NCI-H2227 (cell line): ENCODE measurements at regions not wholly inside any gene's neighbourhood (a gene's known extent, or its start where the extent isn't known, plus 50 kb on each side); places are given as distances from the start of the nearest gene placed in this dataset.

Experiments
- DNase-seq: peaks from one replicate; lab custom pipeline; 2025; ENCODE audit not compliant: unreplicated experiment; lab: John Stamatoyannopoulos, UW

DNA sequence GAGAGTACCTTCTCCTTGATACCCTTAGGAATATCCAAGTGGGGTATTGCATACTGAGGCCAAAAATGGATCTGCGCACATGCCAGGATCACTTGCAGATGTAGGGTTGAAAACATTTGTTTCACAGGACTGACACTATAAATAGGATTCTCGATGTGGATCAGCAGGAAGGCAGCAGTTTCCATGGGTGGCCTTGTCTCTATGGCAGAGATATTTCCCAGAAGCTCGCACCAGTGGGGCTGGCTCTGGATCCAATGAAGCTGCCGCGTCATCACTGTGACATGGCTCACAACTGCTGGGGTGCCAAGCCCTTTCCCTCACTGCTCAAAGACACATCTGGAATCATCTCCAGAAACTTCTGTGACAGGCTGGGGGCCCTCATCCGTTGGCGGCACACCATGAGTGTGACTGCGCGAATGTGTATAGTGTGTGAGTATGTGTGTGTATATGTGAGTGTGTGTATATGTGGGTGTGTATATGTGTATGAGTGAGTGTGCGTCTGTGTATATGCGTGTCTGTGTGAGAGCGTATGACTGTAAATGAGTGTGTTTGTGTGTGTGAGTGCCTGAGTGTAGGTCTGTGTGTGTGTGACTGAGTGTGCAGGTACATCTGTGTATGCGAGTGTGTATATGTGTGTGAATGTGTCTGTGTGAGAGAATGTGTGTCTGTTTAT, 182.5 kb downstream of the GAS1 start:
- DNase-seq = no peak

DNA sequence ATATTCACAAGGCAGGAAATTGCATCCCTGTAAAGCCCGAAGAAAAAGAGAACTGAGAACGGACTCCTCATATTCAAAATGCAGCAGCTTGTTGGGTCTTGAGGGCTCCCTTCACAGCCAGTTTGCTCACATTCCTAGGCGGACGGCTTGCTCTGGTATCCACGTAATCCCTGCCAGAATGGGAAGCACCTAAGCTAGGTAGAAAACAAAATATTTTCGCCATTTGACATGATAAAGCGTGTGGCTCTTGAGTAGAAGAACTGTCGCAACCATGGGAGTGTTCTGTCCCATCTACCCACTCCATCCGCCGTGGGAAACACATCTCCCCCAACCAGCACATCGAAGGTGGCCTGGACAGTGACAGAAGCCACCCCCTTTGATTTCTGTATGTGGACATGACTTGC, 183.1 kb downstream of the GAS1 start:
- DNase-seq = no peak

- no peak for DNase-seq
Observed at GRCh38 chr9:86763791-86764190, 183.5 kb downstream of the GAS1 start.

DNA sequence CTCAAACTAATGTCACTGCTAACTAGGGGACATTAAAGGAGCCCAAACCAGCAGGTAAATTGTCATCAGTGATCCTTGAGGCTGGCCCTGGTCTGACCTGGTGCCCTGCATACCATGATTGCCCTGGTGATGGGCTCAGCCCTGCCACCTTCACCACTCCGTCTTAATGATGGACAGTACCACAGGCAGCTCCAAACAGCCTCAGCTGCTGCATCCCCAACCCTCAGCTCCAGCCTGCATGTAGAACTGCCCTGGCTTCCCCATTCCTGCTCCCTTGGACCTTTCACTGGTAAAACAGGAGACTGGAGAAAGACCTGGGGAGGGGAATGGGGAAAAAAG, 190.0 kb downstream of the GAS1 start:
- DNase-seq = no peak

DNA sequence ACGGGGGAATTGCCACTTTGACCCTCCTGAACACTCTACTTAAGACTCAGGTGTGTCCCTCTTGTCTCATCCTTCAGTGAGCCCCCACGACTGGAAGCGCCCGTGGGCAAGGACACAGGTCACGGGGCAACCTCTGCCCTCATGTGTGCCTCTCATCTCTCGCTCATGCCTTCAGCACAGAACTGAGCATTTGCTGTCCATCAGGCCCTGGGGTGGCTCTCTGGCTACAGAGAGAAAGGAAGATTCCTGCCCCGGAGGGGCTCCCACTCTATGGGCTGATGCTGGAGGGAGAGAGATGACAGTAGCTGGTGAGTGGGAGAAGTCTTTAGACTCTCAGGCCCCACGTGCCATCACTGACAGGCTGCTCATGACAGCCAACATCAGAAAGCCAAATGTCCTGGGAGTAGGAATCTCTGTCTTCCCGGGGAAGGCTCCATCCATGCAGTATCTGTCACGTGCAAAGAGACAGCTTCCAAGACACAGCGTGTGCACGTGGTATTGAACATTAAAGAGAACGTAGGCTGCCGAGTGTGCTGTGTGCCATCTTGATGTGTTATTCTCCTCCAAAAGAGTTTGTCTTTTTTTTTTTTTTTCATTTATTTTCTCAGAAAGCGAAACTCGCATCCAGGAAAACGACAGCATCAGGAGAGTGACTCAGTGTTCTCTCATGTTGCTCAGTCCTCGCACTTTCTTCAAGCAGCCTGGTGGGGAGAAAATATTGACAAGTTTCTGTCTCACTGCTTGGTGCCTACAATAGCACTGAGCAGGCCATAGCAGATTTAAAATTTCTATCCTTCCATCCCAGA, 190.5 kb downstream of the GAS1 start:
- no peak for DNase-seq

DNA sequence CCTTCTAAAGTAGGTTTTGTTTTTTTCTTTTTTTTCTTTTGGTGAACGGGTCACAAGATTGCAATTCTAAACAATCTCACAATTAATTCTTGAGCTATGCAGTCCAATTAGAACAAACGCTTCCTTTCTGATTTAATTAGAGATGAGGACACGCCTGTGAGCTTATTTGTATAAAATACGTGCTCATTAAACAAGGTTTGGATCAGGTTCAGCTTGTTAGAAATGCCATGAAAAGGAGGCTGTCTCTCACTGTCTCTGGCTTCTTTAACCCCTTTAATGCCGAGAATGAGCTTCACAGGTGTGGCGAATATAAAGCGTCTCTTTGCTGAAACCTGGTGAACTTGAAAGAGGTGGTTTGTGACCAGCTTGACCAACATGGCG, 191.8 kb downstream of the GAS1 start:
- no peak for DNase-seq

GRCh38 chr9:86754581-86755560, 192.4 kb downstream of the GAS1 start:
- DNase-seq = no peak

DNA sequence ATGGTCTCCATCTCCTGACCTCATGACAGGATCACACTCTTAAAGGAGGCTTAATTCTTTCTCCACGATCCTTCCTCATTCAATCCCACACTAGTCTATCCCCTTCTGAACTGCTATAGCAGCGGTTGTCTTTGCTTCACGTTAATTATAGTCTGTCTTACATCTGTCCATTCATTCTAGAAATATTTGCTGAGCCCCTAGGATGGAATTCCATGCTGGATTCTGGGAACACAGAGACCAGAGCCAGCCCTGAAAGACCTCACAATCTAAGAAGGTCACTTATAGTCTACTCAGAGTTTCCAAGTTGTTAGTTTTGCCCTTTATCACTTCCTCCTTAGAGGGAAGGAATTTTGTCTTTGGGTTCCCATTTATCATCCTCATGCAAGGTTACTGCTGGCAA, 193.5 kb downstream of the GAS1 start:
- DNase-seq = no peak

- DNase-seq = no peak
Observed at GRCh38 chr9:86752733-86753132, 194.6 kb downstream of the GAS1 start.

DNA sequence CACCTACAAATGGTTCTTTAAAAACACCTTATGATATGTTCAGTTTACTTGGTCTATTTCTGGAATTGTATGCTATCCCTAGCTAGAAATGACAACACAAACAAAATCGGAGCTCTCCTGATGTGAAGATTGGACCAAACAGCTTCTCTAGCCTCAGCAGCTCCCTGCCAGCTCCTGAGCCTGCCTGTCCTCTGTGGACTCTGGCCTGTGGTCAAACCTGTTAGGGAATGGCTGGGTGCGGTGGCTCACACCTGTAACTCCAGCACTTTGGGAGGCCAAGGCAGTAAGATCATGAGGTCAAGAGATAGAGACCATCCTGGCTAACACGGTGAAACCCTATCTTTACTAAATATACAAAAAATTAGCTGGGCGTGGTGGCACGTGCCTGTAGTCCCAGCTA, 195.3 kb downstream of the GAS1 start:
- no peak for DNase-seq

DNA sequence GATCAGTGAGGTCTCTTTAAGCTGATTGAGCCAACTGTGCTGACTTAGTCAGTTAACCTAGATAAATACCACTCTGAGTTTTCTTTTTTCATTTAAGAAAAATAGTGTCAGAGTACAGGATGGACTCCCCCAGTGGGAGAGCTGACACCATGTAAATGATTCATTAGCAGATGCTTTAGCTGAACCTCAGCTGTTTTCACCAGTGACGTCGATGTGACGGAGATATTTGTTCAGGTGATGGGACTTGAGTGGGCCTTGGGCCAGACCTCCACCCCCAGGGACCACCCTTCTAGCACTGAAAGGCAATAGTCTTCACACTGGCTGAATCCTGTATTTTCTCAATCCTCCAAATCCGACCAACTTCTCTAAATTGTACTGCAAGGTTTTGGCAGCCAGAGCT, 196.1 kb downstream of the GAS1 start:
- no peak for DNase-seq

DNA sequence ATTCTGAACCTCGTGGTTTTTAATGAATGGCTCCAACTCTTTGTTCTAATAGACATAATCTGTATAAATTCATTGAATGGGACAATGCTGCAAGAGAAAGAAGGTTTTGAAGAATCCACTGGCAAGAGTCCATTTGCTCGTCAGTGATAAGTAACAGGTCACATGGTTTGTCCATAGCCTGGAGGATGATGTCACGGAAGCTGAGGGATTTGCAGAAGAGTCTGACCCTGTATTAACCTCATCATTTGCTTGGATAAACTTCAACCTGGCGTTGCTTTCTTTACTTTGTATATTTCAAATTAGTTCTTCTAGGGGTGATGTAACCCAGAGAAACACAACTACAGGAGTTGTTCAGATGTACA, 197.4 kb downstream of the GAS1 start:
- no peak for DNase-seq

DNA sequence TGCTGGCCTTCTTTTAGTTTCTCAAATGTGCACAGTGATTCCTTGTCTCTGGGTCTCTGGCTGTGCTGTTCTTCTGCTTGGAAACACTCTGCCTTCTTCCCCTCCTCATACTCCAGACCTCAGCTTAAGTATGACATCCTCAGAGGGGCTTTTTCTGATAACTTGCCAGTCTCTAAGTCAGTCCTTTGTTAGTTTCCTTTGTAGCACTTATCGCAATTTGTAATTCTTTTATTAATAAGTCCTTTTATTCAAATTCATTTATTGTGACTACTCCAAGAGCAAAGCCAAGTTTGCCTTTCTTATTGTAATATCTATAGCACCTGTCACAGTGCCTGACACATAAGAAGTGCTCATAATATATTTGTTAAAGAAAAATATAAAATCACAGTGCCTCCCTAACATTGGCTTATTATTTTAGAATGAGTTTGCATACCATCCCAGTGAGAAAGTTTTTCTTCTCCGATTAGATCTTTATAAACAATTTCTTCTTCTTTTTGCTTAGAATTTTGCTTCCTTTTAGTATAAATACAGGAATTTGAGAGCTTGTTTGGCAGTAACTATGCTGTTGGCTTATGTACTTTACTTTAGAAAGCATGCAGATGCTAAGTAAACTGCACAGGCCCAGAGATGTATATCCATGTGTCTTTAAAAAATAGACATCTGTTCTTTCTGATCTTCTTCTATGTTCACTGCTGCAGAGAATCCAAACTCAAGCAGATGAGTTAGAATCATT, 198.0 kb downstream of the GAS1 start:
- DNase-seq = no peak

- no peak for DNase-seq
Observed at GRCh38 chr9:86747711-86748110, 199.6 kb downstream of the GAS1 start.

DNA sequence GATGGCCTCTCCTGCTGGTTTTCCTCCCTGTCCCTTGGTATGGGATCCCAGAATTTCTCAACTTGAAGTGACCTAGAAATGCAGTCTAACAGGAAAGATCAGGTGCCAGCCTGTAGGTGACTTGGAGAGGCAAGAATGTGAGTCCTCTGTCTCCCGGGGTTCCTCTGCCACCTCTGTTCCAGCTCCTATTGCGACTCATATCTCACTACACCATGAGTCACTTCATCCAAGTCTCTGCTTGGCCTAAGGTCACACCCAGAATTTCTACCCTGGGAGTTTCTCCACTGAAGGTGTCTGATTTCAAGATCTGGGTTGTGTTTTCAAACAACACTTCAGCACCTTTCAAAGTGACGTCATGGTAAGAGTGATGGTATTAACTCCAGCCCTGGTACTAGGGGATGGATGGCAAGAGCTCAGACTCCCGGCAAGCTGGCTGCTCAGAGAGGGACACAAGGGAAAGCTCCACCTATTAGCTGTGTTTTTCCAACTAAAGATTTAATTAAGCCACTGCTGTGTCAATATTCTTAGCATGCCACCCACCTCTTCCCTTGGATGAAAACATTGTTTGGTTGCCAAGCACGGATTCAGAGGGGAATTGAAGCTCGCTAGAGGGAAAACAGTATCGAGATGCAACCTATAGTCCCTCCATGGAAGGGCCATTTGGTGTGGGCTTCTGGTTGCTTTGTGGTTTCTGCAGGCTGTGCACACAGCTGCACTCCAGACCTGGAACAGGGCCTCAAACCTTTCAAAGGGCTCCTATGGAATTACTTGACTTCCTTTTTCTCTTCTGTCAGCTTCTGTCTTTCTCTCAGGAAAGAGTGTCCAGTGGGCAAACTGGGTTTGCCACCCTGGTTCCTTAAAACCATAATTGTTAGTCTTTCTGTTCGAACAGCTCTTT, 205.7 kb downstream of the GAS1 start:
- no peak for DNase-seq

DNA sequence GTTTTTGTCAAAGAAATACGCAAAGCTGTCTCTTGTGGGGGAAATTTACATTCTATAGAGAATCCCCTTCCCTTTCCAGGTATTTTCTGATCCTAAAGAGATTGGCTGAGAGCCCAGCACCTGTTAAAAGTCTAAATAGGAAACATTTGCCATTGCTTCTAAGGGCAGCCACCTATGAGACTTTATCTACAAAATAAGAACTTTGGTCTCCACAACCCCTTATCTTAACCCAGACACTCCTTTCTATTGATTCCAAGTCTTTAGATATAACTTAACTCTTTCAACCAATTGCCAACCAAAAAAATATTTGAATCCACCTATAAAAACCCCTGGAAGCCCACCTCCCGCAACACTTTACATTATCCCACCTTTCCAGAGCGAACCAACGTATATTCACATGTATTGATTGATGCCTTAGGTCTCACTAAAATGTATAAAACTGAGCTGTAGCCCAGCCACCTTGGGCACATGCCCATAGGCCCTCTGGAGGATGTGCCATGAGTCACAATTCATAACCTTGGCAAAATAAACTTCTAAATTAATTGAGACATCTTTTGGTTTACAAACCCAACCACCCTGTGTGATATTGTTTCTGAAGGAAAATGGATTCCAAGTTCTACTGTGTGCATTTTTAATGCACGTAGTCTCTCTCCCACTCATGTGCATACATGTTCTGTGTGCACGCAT, 211.4 kb downstream of the GAS1 start:
- no peak for DNase-seq

GRCh38 chr9:86734771-86735170, 212.5 kb downstream of the GAS1 start:
- no peak for DNase-seq

- no peak for DNase-seq
Observed at GRCh38 chr9:86733929-86734328, 213.4 kb downstream of the GAS1 start.

DNA sequence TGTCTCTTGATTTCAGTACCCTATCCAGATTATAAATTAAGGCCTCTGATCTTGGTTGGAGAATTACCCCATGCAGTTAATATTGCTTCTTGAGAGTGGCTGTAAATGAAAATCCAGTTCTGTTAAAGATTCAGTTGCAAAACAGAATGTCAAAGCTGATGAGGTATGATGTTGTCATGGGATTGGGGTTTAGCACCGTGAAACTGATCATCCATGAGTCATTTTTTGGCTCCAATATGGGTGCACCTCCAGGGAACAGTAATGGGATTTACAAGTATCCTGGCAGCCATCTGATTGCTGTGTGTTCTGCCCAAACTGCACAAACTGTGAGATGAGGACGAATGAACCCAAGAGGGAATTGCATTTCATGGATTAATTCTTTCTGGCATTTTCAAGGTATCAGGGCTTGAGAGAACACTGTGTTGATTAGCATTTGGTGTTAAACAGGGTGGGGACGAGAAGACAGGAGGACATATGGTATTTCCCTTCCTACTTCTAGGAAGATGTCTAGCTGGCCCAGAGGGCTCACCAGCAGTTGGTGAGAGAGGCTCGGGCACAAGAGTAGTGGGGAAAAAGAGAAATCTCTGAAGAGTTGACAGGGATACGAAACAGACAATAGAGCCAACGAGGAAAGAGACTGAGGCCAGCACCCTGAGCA, 214.7 kb downstream of the GAS1 start:
- no peak for DNase-seq
